ENCODE measurements at regions not wholly inside any gene's neighbourhood (a gene's known extent, or its start where the extent isn't known, plus 50 kb on each side); places are given as distances from the start of the nearest gene placed in this dataset.
"Not testable (repeated sequence)": the region's sequence is repeated elsewhere in the genome, so short reads cannot be mapped to it uniquely, and the experiment has no call there.

DNA sequence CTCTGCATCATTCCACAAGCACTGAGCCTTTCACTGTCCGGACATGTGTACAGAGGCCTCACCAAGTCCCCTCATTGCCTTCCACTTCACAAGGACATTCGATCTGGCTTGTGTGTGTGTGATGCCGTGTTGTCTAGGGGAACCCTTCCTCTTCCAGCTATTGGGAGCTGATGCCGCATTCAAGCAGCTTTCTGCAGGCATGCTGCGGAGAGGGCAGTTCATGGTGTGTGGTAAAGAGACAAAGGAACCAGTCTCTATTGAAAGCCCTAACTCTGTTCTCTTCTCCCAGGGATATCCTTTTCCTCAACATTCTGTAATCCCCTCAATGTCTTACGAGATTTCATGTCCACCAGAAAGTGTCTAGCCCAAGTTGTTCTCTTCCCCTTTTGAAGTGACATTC, 141.6 kb downstream of the ALOX5 start:
- no peak for DNase-seq

DNA sequence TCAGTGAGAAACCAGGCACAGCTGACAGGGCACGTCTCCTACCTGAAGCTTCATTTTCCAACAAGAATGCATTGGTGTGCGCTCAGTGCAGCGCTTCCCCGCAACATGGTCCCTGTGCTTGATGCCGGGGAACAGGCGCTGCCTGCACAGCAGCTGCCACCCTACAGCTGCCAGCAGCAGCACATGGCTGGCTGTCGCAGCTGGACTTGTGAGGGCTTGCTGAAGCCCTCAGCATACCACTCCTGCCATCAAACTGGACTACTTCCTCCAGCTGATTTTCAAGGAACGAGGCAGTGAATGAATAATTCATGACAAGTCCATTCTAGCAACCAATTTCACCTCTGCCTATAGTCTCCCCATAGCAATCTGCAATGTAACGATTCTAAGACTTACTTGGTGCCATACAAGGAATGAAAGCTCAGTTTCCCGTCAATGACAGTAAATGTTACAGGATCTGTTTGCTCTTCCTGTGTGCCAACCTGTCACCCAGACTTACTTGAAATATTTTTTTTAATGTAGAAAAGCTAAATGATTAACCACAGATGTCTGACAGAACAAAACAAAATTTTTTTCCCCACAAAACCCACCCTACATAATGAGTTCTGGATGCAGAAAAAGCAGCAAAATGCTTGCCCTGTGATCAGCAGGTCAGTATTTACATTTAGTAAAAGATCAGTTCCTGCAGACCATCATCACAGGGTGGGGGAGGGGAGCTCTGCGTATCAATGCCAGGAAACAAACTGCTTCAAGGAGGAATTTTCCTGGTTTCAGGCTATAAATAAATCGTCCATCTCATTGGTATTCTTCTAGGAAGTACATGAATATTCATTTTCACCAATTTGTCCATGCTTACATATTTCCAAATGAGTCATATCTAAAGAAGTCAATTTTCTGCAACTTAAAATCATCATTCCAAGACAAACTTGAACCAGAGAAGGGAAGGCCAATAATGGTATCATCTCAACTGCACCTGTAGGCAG, 140.6 kb downstream of the ALOX5 start:
- no peak for DNase-seq

DNA sequence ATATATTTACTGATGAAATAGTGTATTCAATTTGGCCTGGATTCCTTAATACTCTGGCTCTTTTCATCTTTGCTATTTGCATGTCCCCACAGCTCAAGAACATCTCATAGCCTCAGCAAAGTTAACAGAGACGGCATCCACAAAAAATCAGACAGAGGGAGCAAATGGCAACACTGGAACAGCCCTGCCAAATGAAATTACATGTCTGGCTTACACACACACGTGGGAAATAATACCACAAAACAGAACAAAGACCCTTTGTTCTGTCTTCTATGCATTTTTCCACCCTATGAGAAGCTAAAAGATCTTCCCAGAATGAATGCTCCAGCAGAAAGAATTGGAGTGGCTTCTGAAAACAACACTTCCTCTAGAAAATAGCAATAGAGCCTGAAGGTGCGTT, 139.5 kb downstream of the ALOX5 start:
- no peak for DNase-seq

DNA sequence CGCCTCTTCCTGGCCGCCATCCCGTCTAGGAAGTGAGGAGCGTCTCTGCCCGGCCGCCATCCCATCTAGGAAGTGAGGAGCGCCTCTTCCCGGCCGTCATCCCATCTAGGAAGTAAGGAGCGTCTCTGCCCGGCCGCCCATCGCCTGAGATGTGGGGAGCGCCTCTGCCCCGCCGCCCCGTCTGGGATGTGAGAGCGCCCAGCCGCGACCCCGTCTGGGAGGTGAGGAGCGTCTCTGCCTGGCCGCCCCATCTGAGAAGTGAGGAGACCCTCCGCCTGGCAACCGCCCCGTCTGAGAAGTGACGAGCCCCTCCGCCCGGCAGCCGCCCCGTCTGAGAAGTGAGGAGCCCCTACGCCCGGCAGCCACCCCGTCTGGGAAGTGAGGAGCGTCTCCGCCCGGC, 137.9 kb downstream of the ALOX5 start:
- not testable (repeated sequence) for DNase-seq

DNA sequence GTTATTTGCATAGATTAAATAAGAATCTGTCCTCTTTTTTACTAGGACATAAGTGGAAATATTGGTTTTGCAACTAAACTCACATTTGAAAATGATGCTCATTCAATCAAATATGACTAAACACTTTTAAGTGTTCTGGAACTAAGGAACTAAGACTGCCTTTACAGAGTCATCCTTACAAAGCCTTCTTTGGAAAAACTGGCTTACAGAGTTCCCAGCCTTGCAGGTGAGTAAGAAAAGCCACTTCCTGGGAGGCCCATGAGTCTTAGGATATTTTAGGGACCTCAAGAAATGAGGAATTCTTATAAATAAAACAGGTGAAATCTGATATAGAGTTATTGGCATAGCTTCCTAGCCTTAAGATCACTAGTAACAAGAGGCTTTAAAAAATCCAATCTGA, 135.5 kb downstream of the ALOX5 start:
- DNase-seq = no peak

DNA sequence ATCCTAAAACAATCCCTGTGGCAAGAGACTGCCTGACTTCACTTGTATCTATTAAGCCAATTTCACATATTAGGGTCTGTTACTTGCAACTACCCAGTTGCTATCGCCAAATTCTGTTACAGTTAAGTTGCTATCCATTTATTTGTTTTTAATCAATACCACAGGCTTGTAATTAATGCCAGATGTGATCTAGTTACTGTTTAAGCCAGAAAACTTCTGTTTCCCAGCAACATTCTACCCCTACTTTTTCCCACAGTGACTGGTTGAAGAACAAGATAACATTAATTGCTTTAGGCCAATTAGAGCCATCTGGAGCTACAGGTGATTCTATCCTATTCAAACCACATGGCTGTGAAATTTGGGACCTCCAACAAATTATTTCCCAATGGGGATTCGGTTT, 131.3 kb downstream of the ALOX5 start:
- DNase-seq = no peak

DNA sequence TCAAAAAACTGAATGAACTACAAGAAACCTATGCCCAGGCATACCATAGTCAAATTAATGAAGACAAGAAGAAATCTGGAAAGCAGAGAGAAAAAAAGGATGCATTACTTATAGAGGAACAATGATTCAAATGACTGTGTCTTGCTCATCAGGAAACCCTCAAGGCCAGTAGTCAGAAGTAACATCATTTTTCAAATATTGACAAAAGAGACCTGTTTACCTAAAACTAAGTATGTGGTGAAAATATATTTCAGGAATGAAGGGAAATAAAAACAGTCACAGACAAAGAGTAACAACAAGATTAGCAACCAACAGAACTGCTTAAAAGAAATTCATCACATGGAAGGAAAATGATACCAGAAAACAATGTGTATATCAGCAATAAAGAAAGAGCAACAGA, 128.4 kb downstream of the ALOX5 start:
- DNase-seq = no peak

DNA sequence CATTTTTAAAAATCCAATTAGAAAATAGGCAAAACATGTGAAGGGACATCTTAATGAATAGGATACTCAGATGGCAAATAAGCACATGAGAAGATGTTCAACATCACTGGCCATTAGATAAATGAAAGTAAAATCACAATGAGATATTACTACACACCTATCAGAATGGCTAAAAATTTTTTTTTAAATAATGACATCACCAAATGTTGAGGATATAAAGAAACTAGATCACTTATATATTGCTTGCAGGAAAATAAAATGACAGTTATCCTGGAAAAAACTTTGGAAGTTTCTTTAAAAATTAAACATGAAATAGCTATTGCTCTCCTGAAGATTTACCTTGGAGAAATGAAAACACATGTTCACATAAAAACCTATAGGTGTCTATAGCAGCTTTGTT, 127.8 kb downstream of the ALOX5 start:
- no peak for DNase-seq

DNA sequence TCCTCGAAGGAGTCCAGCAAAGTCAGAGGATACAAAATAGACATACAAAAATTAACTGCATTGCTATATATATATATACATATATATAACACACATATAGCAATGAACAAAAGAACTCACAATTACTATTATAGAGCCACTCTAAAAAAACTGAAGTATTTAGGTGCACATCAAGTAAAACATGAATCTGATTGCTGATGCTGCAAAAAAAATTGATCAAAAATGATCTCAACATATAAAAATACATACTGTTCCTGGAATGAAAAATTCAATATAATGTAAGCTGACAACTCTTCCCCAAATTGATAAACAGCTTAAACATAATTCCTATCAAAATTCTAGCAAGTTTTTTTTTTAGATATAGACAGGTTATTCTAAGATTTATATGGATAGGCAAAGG, 126.8 kb downstream of the ALOX5 start:
- DNase-seq = no peak

DNA sequence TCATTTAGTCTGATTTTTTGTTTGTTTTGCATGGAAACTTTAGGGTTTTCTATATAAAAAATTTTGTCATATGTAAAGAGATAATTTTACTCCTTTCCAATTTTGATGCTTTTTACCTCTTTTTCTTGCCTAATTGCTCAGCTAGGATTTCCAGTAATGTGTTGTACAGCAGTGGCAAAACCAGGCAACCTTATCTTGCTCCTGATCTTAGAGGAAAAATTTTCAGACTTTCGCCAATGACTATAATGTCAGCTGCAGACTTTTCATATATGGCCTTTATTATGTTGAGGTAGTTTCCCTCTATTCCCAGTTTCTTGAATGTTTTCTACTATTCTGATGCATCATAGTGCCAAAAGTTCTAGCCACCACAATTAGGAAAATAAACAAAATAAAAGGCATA, 126.3 kb downstream of the ALOX5 start:
- no peak for DNase-seq

DNA sequence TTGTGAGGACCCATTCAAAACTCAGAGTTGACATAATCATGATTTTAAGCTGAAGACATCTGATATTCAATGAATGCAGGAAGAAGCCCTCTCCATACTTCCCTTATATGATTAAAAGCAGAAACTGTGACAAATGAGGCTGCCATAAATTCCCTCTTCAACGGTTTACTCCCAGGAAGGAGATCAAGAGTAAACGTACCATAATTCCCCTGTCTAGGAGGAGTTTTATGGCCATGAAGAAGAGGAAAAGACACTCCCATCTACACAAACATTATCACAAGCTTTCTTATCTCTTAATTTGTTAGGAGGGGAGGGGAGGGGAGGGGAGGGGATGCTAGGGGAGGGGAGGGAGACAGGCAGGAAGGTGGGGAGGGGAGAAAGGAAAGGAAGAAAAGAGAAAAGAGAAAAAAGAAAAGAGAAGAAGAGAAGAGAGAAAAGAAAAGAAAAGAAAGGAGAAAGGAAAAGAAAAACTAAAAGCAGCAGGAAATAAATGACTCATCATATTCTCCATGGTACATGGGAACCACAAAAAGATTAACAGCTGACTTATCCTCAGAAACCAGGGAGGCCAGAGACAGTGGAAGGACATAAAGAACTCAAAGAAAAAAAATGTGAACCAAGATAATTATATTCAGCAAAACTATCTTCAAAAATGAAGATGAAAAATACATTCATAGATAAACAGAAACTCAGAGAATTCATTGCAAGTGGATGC, 121.6 kb downstream of the ALOX5 start:
- DNase-seq = peak in 1 of 5 experiments; percentile 52

Measured in T-helper 2 cell (primary cell).